Activated CD4-positive, alpha-beta T cell treated with anti-CD3 and anti-CD28 coated beads, Interleukin-2, Interleukin-6, amounts not matched to agents 100 ng/mL and 50 ng/mL, durations not matched to agents 16 hours and 8 hours (primary cell): ENCODE measurements at regions not wholly inside any gene's neighbourhood (a gene's known extent, or its start where the extent isn't known, plus 50 kb on each side); places are given as distances from the start of the nearest gene placed in this dataset.
"Not testable (repeated sequence)": the region's sequence is repeated elsewhere in the genome, so short reads cannot be mapped to it uniquely, and the experiment has no call there.

ENCODE experiments used
- DNase-seq: peaks from one replicate; pipeline ENCODE4 v3.0.0-alpha.2; 2020

GRCh38 chr6:140478631-140479030 lies 1104.2 kb upstream of the CITED2 start:
- no peak for DNase-seq

GRCh38 chr6:140475086-140475485 lies 1100.6 kb upstream of the CITED2 start:
- DNase-seq, result no peak

DNA sequence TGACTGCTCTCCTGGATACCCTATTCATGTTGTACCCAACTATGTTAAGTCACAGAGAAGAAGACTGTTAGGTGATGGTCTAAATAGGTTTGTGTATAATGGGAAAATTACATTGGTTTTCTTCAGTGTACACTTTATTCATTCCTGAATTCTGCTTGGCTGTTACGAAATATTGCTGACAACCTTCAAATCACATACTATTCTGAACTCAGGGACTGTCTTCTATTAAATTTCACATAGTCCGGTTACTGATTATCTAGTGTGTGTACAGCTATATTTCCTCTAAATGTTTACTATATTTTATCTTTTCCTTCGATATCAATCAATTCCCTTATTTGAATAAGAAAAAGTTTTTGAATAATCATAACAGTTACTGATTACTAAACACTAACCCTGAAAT lies 1090.3 kb upstream of the CITED2 start:
- no peak for DNase-seq

GRCh38 chr6:140463312-140463710 lies 1088.9 kb upstream of the CITED2 start:
- DNase-seq, result no peak

DNA sequence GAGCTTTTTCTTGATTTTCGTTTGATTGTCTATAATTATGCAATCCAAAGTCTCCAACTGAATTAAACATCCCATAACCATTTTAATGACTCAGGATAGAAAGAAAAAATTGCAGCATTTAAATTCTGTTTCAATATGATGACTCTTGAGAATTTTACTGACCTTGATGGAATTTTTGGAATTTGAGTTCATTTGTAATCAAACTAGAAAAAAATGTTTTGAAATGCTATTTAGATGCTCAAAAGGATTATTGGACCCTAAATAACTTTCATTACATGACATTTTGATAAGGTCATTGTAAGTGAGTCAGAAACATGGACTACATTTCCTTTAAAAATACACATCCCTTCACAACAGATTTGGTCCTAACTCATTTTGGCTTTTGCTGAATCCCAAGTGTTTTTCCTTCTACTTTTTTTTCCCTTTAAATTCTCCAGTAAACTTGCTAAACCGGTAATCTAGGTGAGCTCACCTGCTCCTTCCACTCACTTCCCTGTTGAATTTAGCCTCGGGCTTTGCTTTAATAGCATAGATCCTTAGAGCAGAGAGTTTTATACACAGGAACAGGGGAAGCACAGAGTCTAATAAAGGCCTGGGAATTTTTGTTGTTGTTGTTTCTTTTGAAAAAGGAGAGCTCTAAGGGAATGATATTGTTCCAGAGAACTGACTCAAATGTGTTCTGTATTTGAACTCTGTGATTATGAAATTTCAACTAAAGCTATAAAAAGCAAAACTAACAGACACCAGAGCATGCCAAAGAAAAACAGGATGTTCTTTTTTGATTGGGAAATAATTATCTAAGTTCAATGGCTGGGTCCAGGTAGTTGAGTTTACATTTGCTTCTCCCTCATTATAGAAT lies 1088.2 kb upstream of the CITED2 start:
- no peak for DNase-seq

DNA sequence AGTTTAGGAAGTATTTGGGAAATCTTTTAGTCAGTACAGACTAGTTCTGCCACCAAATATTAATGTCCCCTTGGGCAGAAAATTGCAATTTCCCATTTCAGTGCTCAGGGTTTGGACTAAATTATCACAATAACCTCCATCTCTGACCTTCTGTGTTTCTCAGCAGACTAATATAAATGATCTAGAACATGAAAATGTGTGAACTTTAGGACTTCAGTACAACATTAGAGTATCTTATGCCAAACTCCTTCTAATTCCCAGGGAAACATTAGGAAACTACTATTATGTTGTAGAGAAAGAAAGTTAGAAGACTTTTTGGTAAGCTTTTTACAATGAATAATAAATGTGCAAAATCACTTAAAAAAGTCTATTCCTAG lies 1087.6 kb upstream of the CITED2 start:
- no peak for DNase-seq

GRCh38 chr6:140460267-140460666 lies 1085.8 kb upstream of the CITED2 start:
- no peak for DNase-seq

DNA sequence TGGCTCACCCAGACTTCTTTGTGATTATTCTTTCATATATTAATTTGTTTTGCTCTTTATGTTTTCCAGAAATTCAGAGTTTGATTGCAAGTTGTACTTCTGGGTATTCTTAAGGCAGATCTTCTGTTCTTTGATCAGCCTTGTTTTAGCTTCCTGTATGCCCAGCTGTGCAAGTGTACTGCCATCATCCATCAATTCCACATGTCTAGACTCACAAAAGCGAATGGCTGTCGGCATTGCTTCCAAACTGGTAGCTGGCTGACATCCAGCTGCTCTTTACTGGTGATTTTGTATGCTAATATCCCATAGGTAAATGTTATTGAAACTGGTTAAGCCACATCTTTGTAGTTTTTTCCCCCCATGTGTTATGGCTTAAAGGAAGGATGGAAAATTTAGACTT lies 1084.8 kb upstream of the CITED2 start:
- no peak for DNase-seq

DNA sequence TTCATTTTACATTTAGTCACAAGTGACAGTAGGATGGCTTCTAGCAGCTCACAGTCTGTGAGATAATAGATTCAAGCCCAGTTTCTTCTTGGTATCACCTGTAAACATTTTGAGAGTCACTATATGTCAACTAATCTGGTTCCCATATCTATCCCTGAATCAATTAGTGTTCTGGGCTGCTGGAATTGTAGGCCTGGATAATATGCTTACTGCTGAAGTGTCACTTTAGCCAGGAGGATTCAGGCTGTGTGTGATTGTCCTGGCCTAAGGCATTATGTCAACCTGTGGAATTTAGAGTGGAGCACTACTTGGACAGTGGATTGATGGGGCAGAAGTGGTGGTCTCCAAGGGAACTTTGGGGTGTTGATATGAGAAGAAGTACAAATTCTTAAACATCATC lies 1071.8 kb upstream of the CITED2 start:
- DNase-seq, result no peak

DNA sequence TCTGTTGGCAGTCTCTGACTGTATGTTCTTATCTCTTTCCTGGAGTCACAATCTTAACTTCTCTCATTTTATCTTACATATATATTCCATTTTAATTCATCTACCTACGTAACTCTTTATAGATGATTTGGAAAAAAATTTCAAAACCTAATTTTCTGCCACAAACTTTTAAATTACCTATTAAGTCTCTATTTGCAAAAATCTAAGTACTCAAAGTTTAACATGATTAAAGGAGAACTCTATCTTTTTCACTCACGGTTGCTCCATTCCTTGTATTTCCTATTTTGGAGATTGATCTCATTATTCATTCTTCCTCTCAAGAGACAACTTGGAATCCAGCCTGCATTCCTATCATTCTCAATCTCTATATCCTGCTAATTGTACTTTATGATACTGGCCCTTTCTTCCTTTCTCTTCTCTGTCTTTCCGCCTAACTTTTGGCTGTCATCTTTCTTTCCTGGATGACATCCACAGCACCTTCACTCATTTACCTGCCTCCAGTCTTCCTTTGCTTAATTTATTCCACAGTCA lies 1071.1 kb upstream of the CITED2 start:
- DNase-seq, result no peak

- not testable (repeated sequence) for DNase-seq
Measured at GRCh38 chr6:140443112-140443511, 1068.7 kb upstream of the CITED2 start.

- peak; percentile 7 for DNase-seq
Measured at GRCh38 chr6:140441256-140441655, 1066.8 kb upstream of the CITED2 start.

- no peak for DNase-seq
Measured at GRCh38 chr6:140440223-140440835, 1065.9 kb upstream of the CITED2 start.

DNA sequence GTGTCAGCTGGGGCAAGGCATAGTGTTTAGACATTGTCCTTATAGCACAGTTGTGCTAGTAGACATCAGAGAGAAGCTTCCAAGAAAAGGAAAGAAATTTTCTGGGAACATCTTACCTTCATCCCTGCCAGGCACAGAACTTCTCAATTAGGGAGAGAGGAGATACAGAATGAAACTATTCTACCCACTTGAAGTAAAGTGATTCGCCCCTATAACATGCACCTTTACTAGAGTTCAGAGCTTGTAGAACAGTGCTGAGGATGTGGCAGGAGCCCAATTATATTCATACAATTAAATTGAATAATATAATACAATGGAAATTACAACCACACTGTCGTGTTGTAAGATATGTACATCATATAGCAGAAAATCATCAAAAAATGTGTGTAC lies 1063.9 kb upstream of the CITED2 start:
- DNase-seq, result no peak

DNA sequence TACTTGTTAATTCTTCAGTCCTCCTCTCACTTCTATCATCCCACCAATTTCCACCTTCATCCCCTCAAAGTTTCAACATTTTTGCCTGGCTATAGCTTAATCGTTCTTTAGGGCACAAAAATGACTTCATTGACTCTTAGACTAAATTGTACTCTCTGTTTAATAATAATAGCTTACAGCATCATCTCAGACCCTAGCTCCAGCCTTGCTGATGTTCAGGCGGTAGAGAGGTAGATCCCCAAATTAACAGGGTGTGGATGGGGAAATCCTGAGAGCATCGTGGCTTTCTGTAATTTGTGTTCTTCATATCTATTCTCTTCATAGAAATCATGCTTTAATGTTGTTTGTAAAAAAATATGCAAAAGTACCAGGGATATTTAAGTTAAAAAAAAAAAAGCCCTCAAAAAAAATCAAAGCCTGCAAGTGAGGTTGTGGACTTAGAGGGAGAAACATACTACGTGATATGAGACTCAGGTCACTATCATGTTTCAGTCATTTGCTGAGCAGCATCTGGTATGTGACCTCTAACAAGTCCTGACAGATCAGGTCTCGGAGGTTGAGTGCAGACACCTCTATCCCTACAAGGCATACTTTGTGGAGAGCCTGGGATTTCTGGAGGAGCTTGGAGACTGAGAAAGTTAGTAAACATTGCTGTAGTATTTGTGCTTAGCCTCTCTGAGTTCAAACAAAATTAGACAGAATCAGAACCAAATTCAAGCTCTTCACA lies 1063.3 kb upstream of the CITED2 start:
- no peak for DNase-seq

- no peak for DNase-seq
Measured at GRCh38 chr6:140436023-140436811, 1061.8 kb upstream of the CITED2 start.

DNA sequence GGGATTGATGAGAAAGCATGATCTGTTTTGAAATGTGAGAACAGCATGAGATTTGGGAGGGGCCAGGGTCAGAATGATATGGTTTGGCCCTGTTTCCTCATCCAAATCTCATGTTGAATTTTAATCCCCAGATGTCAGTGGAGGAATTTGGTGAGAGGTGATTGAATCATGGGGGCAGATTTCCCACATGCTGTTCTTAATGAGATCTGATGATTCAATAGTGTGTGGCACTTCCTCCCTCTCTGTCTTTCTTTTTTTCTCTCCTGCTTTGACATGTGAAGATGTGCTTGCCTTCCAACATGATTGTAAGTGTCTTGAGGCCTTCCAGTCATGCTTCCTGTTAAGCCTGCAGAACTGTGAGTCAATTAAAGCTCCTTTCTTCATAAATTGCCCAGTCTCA lies 1060.3 kb upstream of the CITED2 start:
- no peak for DNase-seq

DNA sequence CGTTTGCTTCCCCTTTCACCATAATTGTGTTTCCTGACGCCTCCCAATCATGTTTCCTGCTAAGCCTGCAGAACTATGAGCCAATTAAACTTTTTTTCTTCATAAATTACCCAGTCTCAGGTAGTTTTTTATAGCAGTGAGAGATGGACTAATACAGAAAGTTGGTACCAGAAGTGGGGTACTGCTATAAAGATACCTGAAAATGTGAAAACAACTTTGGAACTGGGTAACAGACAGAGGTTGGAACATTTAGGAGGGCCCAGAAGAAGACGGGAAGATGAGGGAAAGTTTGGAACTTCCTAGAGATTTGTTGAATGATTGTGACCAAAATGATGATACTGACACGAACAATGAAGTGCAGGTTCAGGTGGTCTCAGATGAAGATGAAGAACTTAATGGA lies 1058.6 kb upstream of the CITED2 start:
- no peak for DNase-seq

- DNase-seq, result no peak
Measured at GRCh38 chr6:140427842-140428241, 1053.4 kb upstream of the CITED2 start.

- no peak for DNase-seq
Measured at GRCh38 chr6:140414966-140415620, 1040.6 kb upstream of the CITED2 start.

DNA sequence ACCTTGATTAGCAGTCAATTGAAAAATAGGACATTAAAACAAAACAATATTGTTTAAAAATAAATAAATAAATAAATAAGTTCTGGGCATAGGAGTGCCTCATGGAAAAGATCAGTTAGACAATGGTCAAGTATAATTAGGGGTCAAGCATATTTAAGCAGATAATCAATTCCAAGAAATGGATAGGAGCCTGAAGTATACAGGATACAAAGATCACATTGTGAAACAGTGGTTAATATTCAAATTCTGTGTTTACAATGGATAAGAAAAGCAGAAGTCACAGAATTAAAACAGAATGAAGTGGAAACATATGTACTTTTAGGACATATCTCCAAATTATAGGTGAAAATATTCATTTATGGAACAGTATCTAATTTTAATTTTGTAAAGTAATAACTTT lies 1028.6 kb upstream of the CITED2 start:
- no peak for DNase-seq

DNA sequence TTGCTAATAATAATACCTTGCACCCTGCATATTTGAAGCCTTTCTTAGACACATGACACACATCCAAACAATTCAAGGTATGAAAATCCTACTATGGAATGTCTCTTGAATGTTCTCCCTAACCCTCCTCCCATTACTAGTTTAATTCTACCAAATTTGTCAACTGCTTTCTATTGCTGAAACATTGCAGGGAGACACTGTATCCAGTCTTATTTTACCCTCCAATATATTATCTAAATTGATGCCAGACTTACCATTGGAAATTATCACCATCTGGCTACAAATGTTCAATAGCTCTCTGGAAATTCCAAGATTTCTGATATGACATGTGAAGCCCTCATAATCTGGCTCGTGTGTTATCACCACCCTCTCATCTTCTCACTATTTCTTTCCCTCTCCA lies 1027.3 kb upstream of the CITED2 start:
- DNase-seq, result no peak
